HG02938 (cell line): ENCODE measurements at regions not wholly inside any gene's neighbourhood (a gene's known extent, or its start where the extent isn't known, plus 50 kb on each side); places are given as distances from the start of the nearest gene placed in this dataset.
"Not testable (repeated sequence)": the region's sequence is repeated elsewhere in the genome, so short reads cannot be mapped to it uniquely, and the experiment has no call there.

Experiments
- ATAC-seq: cut with Tn5 transposase; IDR thresholded peaks from one replicate; pipeline ENCODE4 v1.9.1; 2021; ENCODE audit warnings: mild to moderate bottlenecking, moderate library complexity; ENCODE audit not compliant: unreplicated experiment

DNA sequence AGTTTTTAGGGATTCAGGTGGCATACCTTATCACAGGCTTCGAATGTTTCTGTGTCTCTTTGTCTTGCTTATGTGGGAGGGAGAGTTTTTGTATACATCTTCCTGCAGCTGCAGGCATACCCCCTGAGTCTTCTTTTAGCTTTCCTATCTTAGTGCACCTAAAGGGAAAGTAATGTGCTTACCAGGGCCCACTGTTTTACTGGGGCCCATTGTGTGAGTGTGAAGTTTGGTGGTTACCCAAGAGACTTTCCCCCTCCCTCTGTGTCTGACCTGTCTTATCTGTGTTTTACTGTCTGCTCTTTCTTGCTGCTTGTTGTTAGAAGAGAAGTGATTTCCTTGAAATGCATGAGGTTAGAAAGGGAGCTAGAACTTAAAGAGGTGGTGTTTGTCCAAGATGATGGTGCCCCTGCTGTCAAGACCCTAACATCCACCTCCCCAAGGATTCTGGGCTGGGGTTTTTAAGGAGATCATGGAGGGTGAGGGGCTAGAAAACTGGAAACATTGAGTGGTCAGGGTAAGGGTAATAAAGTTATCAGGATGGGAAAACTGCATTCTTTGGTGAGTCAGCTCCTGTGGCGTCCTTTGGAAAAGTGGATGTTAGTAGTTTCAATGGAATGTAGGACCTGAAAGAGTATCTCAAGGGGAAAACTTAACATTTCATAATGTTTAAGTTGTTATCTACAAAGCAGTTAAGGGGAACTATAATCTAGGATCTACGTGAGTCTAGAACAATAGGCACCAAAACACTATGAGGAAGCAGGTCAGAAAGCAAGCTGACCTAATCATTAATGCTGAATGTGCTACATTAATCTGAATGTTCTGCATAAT, 583.5 kb upstream of the TUSC1 start:
- ATAC-seq = no peak

DNA sequence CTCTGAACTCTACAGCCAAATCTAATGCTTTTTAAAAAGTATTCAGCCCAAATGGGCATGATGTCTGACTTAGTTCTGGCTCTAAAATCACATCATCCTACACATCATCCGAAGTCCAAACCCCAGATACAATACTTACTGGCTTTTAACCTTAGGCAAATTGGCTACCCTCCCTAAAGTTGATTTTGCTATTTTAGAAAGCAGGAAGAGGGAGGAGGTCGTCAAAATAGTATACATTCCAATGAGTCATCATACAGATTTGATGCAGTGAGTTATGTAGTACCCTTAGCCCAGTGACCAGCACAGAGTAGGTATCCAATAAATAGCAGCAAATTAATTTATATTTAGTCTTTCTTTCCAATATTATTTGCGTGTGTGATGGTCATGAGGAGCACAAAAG, 582.0 kb upstream of the TUSC1 start:
- no peak for ATAC-seq

DNA sequence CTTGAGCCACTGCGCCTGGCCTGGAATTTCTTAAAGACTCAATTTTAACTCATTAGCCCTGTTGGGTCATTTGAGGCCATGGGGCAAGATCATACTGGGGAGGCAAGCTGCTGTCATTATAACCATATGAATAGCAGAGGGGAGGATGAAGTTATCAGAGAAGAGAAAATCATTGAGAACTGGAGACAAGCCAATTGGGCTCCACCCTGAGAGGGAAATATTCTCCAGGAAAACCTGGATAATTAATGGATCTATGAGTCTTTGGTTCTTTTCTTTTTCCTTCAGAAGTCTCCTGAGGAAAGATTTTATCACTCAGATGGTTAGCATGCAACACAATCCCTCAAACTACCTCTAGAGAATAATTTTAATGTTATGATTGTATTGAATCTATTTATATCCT, 569.6 kb upstream of the TUSC1 start:
- no peak for ATAC-seq

DNA sequence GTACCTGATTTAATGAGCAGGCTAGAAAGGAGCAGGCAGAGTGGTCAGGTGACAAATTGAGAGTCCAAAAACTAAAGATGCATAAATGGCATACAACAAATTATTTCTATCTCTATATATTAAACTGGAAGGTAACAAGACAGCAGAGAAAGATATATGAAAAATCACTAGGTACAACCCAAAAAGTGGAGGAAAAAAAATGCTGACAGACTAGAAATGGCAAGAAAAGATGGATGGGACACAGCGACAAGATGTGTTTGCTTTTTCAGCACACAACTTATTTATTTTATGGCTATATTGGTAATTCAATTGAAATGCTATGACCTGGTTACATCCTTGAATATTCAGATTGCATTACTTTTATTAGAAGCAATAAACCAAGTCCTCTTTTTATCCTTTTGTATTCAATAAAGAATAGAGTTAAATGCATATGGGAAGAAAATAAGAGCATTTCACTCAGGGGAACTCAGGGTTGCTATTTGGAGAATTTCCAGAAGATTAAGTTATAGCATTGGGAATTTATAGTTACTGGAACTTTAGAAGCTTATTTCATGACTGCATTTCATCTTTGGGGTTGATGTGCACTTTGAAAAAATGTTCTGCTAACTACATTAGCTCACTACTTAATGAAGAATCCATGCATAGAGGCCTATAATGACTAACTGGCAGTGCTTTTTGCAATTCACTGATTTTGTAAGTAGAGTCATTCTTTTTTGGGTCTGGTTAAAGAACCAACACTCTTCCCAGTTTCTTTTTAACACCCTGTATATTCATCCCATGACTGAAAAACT, 566.6 kb upstream of the TUSC1 start:
- ATAC-seq = no peak

DNA sequence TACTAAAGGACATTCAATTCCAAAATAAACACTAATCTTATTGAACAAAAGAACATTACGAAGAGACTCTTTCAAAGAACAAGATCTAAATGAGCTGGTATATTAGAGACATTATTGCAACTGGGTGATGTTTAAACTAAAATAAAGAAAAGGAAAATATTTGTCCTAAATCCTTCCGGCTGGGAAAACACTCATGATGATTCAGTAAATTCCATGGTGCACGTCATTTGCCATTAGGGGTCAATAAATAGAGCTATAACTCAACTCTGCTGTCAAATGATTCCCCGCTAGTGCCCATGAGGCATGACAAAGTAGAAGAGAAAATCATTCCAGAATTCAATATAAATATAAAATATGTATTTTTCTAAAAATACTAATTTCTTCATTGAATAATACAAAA, 565.5 kb upstream of the TUSC1 start:
- no peak for ATAC-seq

DNA sequence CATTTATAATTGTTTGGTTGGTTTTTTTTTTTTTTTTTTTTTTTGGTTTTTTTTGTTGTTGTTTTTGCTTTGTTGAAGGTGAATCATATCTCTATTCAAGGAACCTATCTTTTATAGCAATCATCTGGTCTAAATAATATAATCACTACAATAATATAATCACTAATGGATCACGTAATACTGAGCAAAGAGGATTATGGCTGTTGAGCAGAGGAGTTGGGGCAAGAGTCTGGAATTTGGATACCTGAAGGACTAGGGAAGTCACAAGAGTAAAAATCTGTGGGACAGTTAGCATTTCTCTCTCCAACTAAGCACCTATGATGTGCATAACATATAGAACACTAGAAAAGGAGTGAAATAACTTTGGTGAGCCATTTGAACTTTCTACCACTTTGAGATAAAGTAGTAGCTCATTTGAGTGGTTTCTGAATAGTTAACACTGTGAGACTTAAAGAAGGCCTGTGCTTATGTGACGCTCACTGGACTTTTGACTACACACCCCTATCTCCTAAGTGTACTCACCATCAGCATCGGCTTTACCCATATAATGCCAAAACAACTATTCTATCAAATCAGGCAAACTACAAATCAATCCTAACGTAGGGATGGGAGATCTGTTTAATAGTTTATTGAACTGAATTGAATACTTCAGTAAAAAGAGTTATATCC, 564.9 kb upstream of the TUSC1 start:
- no peak for ATAC-seq

DNA sequence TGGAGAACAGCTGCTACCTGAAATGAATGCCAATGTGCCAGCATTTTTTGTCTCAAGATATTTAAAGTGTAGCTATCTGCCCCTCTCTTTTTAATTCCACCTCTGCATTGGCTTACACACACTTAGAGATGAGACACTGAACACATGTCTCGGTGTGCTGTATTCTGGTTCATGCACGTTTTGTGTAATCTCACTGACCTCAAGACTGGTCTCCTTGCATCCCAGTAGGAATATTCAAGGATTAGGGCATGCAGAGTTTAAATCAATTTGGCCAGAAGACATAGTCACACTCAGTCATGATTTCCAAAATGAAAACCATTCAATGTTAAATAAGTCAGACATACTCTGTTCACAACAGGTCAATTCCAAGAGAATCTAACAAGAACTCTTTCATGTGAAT, 561.8 kb upstream of the TUSC1 start:
- no peak for ATAC-seq

DNA sequence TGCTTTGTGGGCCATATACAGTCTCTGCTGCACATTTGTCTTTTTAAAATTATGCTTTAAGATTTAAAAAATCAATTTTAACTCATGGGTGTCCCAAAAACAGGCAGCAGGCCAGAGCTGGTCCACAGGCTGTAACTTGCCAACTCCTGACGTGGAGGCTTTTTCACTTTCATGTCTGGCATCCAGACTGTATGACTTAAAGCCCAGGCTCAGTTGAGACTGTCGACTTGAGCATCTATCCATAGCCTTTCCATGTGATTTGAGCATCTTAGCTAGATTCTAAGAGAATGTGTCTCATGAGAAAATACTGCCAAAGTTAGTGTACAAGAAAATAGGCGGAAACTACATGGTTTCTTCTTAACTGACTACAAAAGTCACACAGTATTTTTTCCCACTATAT, 559.0 kb upstream of the TUSC1 start:
- no peak for ATAC-seq

DNA sequence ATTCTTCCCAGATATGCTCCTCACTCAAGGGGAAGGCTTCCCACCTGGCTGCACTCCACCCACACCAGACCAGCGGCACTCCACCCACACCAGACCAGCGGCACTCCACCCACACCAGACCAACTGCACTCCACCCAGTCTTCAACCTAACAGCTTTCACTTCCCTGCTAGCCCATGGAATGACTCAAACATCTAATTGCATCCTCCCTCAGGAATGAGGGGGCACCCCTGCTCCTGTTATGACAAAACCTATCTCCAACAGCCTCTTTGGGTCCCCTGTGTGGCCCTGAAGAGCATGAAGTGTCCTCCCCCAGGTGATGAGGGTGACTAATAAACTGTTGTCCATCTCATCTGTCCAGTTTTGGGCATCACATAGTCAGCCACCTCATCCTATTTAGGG, 556.6 kb upstream of the TUSC1 start:
- ATAC-seq = no peak

DNA sequence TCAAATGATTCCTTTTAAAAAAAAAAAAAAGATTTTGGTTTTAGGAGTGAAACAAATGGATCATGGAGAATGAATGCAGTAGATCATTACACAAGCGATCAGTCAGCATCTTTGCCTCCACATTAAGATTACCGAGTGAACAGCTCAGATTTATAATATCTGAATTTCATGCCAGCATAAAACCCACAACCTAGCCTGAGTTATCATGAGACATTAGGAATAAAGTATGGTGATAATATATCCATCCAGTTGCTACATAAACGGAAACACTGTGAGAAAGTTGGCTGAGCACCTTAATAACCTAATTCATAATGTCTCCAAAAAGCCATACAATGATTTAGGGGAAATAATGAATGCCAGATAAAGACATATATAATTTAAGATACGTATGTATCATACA, 553.1 kb upstream of the TUSC1 start:
- no peak for ATAC-seq

DNA sequence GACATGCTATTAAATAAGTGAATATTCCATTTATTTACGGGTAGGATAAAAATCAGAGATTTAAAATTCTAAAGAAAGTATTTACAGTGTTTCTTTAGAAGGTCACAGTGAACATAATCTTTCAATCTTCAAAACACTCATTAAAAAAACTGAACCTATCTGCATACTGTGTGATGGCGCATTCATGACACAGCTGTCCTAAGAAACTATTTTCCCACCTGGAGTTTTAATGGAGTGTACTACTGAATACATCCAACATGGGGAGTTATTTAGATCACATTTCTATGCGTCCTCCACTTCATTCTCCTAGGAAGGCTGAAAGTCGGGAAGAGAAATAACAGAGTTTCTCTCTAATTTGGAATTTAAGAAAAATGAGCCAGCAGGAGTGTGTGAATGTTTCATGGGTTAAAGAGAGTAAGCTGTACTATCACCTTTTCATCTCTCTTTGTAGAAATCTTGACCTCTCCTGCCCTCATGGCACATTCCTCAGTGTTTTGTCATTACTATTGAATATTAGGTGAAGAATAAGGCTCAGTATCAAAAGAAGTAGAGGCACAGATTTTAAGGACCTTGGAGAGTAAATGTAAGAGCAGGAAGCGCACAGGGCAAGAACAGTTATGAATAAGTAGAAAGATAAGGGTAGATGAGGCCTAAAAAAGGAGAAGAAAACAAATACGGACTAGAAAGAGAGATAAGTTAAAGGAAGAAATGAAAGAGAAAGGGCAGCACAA, 551.2 kb upstream of the TUSC1 start:
- no peak for ATAC-seq

DNA sequence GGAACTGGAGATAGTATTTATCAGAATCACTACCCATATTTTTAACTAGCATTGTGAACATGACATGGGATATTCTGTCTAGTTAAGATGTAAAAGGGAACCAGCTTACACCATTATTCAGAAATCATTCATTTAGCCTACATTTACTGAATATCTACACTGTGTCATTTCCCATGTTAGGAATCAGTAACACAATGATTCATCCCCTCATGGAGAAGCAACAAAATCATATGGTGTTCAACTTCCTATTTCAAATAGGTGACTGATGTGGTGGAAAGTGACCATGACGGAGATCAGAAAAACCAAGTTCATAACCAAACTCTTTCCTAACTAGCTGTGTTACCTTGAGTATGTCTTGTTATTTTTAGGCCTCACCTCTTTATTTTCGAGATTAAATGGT, 550.0 kb upstream of the TUSC1 start:
- ATAC-seq = no peak

DNA sequence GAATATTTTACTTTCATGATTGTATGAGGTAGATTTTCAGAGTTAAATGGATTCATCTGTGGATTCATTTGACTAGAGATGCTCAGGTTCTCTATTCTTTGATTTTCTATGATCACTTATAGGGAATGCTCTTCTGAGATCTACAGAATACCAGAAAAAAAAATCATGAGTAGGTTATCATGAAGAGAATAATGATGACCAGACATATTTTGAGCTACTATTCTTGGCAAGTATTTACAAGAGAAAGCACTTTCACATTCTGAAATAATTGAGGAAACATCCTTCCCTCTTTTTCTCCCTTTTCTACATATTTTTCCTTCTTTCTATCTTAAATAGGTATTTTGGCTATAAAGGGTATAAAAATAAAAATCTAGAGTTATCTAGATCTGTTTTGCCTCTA, 543.0 kb upstream of the TUSC1 start:
- no peak for ATAC-seq

DNA sequence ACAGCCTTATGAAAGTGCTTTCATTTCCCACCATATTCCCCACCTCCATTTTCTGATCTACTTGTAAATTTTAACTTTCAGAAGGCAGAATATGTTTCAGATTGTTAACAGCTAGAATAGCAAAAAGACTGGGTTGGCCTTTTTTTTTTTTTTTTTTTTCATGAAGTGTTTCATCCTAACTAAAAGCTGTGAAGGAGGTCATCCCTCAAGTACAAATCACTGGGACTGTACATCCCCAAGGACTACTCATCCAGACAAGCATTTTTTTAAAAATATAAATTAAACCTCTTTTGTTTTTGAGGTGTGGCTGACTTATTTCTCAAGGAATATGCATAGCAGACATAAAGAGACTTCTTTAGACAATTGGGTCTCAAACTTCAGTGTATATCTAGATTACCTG, 542.1 kb upstream of the TUSC1 start:
- no peak for ATAC-seq

DNA sequence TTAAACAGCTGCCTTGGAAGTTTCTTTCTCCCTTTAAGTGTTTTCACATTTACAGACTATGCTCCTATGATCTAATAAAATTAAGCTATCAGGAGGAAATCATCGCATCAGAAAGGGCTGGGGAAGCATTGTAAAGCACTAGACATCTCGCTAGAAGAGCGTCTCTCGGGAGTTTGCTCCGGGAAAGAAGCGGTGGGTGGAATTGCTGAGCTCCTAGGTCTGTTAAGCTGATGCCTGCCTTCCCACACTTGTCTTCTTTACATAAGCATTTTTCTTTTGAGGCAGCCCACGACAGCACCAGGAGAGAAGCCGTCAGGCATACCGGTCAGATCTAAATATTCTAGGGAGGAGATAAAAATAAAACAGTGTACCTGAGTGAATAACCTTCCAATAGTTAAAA, 541.7 kb upstream of the TUSC1 start:
- ATAC-seq = no peak

DNA sequence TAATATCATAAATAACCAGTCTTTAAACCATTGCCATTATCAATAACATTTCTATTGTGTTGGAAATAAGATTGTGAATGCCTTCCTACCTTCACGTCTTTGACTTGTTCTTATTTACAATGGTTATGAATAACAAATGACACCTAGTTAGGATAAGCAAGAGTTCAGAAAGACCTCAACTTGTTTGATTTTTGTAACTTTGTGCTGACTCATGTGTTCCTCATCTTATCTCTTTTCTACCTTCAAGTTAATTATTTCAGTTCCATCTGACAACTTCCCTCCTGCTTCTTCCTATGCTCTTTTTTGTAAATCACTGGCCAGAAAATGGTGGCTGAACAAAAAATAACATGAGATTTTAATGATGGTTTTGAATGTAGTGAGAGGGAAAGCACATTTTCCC, 538.5 kb upstream of the TUSC1 start:
- ATAC-seq = no peak

DNA sequence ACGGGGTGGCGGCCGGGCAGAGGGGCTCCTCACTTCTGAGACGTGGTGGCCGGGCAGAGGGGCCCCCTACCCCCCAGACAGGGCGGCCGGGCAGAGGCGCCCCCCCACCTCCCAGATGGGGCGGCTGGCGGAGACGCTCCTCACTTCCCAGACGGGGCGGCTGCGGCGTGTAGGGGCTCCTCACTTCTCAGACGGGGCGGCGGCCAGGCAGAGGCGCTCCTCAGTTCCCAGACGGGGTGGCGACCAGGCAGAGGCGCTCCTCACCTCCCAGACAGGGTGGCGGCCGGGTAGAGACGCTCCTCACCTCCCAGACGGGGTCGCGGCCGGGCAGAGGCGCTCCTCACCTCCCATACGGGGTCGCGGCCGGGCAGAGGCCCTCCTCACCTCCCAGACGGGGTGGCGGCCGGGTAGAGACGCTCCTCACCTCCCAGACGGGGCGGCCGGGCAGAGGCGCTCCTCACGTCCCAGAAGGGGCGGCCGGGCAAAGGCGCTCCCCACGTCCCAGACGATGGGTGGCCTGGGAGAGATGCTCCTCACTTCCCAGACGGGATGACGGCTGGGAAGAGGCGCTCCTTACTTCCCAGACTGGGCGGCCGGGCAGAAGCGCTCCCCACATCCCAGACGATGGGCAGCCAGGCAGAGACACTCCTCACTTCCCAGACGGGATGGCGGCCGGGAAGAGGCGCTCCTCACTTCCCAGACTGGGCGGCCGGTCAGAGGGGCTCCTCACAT, 536.6 kb upstream of the TUSC1 start:
- ATAC-seq = not testable (repeated sequence)

DNA sequence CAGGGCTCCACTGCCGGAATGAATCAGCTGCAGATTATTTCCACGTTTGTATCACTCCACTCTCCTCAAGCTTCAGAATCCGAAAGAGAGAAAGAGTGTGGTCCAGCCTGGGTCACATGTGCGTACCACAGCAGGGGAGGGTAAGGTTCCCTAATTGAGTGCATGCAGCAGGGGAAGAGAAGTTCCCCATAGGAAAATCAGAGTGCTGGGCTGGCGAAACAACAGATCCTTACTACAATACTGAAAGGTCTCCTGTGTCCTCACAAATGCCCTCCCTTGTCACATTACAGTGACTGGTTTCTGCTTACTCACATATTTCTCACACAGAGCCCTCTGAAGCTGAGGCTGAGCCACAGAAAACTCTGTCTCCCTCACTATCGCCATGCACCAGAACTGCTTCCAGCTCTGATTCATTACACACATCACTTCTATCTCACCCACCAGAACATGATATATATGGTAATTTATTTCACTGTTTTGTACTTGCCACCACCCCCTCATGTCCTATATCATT, 532.2 kb upstream of the TUSC1 start:
- ATAC-seq = no peak

DNA sequence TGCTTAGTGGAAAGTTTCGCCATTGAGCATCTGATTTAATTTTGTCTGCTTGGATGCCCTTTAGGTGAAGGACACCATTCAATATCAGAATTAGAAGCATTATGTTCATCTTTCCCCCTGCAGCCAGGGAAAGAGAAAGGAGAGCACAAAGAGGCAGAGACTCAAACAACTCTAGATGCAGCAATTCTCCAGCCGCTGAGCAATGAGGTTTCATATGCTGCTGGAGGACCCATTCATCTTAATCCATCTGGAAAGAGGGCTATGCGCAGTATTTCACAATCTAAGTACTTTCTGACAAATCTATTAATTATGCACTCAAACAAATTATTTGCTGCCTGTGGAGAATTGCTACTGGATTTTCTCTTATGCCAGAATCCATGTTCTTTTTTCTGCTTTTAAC, 527.0 kb upstream of the TUSC1 start:
- ATAC-seq = no peak

DNA sequence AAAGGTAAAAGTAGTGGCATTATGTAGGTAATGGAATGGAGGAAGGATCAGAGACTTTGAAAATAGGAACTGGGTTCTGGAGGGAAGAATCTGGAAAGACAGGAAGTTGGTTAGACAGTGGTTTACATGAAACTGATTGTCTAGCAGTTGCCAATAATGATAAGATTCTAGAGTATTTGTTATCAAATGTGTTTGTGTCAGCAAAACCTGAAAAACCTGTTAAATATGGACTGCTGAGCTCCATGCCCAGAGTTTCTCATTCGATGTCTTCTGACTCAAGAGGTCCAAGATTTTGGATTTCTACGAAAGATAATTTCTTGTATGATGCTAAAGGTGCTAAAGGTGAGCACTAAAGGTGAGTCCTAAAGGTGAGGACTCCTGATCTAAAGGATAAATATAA, 515.0 kb upstream of the TUSC1 start:
- no peak for ATAC-seq
